ENCODE measurements at regions not wholly inside any gene's neighbourhood (a gene's known extent, or its start where the extent isn't known, plus 50 kb on each side); places are given as distances from the start of the nearest gene placed in this dataset.

GRCh38 chr2:143939626-143940330 lies 580.1 kb downstream of the ZEB2 start:
- Histone ChIP-seq H3K79me2 (ENCODE audit: control insufficient read depth, insufficient read depth, low read length) (no peaks in the 10 kb centered on the region), H3K4me3 (no peak overlapping the region), H3K9me1 (ENCODE audit: control insufficient read depth, insufficient read depth, low read length) (no peaks in the 10 kb centered on the region), H3K27ac (ENCODE audit: extremely low read depth, low read depth, low read length) (no peak overlapping the region), H3K4me2 (ENCODE audit: insufficient read depth, low read length) (no peak overlapping the region), H3K27me3 (ENCODE audit: control insufficient read depth in 2 of 2, insufficient read depth in 2 of 2, low read length in 2 of 2) (no peaks in the 10 kb centered on the region), H3K9me3 (replicated peaks; ENCODE audit: control insufficient read depth, insufficient read depth, low read depth, low read length) (no peaks in the 10 kb centered on the region), H3K9ac (ENCODE audit: insufficient read depth in 1 of 2, low read depth in 2 of 2, low read length in 2 of 2) (no peak overlapping the region), H3K4me1 (replicated peaks in 1 of 2; ENCODE audit: control insufficient read depth in 2 of 2, insufficient read depth in 2 of 2, low read length in 2 of 2) (peaks cover 0 to 7% of the 10 kb centered on the region in 2 experiments; a peak in 1 of 5 replicates), H4K20me1 (replicated peaks; ENCODE audit: control insufficient read depth, insufficient read depth, low read length) (no peaks in the 10 kb centered on the region), H2AFZ (ENCODE audit: low read depth, low read length) (no peak overlapping the region), H3K36me3 (ENCODE audit: control insufficient read depth, insufficient read depth, low read length) (no peaks in the 10 kb centered on the region)
- in situ Hi-C loops (cut with MboI) (no loop called here), intact Hi-C loops (cut with micrococcal nuclease) (no loop called here)
- DNase-seq (ENCODE audit: extremely low read depth in 1 of 4, low spot score in 3 of 4) = no peak
- WGBS (ENCODE audit: insufficient coverage, low coverage, missing lambda C conversion rate) = 24% methylated on average over 6 of the region's 6 CpGs
- ATAC-seq = no peak
- BruUV-seq (replicated peaks) = no TSS peak
- ChIA-PET CTCF (ENCODE audit: low intra/inter-chr PET ratio) (no interaction called here), POLR2A (no interaction called here)
- FAIRE-seq = no peak
- no peak for TF ChIP-seq ZBTB11 (CRISPR knock-in tag; IDR thresholded peaks at IDR 0.05)
- TF ChIP-seq CCNT2 (IDR thresholded peaks at IDR 0.05; ENCODE audit: borderline replicate concordance, extremely low read depth, insufficient read length, low read depth, low read length) = no peak
- TF ChIP-seq ZNF311 (CRISPR knock-in tag; IDR thresholded peaks at IDR 0.05) = no peak
- TF ChIP-seq TCFL5 (CRISPR knock-in tag; conservative IDR thresholded peaks at IDR 0.05) = no peak
- no peak for TF ChIP-seq NCOA6 (IDR thresholded peaks at IDR 0.05)
